ENCODE measurements at regions not wholly inside any gene's neighbourhood (a gene's known extent, or its start where the extent isn't known, plus 50 kb on each side); places are given as distances from the start of the nearest gene placed in this dataset.

- Histone ChIP-seq H3K36me3 (ENCODE audit: insufficient read depth, low read length, poor library complexity, severe bottlenecking) (no peaks in the 10 kb centered on the region), H3K4me3 (ENCODE audit: low read depth, low read length, poor library complexity, severe bottlenecking) (no peak overlapping the region), H3K27me3 (replicated peaks; ENCODE audit: insufficient read depth, low read depth, low read length, poor library complexity) (peaks cover 68% of the 10 kb centered on the region), H3K27ac (ENCODE audit: low read depth, low read length, poor library complexity, severe bottlenecking) (no peak overlapping the region), H3K4me1 (ENCODE audit: insufficient read depth, low read length, poor library complexity, severe bottlenecking) (no peaks in the 10 kb centered on the region), H3K9me3 (ENCODE audit: low read depth, low read length, poor library complexity, severe bottlenecking) (peaks cover 4% of the 10 kb centered on the region)
- TF ChIP-seq EZH2 (IDR thresholded peaks at IDR 0.05; ENCODE audit: borderline replicate concordance, low read depth, low read length, poor library complexity, severe bottlenecking) (no peak), CTCF (conservative IDR thresholded peaks at IDR 0.05; ENCODE audit: low read depth, low read length) (no peak)
- no TSS peak for BruUV-seq (replicated peaks)
- intact Hi-C loops (cut with micrococcal nuclease; ENCODE audit: unreplicated experiment), result loop anchor here (10.0 kb wide), 1 partner anchor 253 kb away; no protein-coding TSS in a partner anchor
- ChIA-PET CTCF (no interaction called here), POLR2A (ENCODE audit: low non-redundant PET) (no interaction called here)
- peak; percentile 7 for DNase-seq (ENCODE audit: low spot score)
These were observed 154.0 kb upstream of the C1orf87 start for GRCh38 chr1:60227601-60228000.

- intact Hi-C loops (cut with micrococcal nuclease; ENCODE audit: unreplicated experiment), result loop anchor here (10.0 kb wide), 1 partner anchor 251 kb away; no protein-coding TSS in a partner anchor
- peaks cover 63% of the 10 kb centered on the region for H3K27me3 ChIP-seq (replicated peaks; ENCODE audit: insufficient read depth, low read depth, low read length, poor library complexity)
- no TSS peak for BruUV-seq (replicated peaks)
- H3K9me3 ChIP-seq (ENCODE audit: low read depth, low read length, poor library complexity, severe bottlenecking), result peaks cover 4% of the 10 kb centered on the region
- CTCF ChIA-PET, result no interaction called here
- TF ChIP-seq CTCF (conservative IDR thresholded peaks at IDR 0.05; ENCODE audit: low read depth, low read length) (no peak), EZH2 (IDR thresholded peaks at IDR 0.05; ENCODE audit: borderline replicate concordance, low read depth, low read length, poor library complexity, severe bottlenecking) (no peak)
- no peak overlapping the region for H3K27ac ChIP-seq (ENCODE audit: low read depth, low read length, poor library complexity, severe bottlenecking)
- no peaks in the 10 kb centered on the region for H3K36me3 ChIP-seq (ENCODE audit: insufficient read depth, low read length, poor library complexity, severe bottlenecking)
- H3K4me1 ChIP-seq (ENCODE audit: insufficient read depth, low read length, poor library complexity, severe bottlenecking), result no peaks in the 10 kb centered on the region
- POLR2A ChIA-PET (ENCODE audit: low non-redundant PET), result no interaction called here
- H3K4me3 ChIP-seq (ENCODE audit: low read depth, low read length, poor library complexity, severe bottlenecking), result no peak overlapping the region
- no peak for DNase-seq (ENCODE audit: low spot score)
These were observed 151.9 kb upstream of the C1orf87 start for GRCh38 chr1:60225486-60225885.

- DNase-seq (ENCODE audit: low spot score), result no peak
- Histone ChIP-seq H3K9me3 (ENCODE audit: low read depth, low read length, poor library complexity, severe bottlenecking) (peaks cover 4% of the 10 kb centered on the region), H3K4me1 (ENCODE audit: insufficient read depth, low read length, poor library complexity, severe bottlenecking) (no peaks in the 10 kb centered on the region), H3K27me3 (replicated peaks; ENCODE audit: insufficient read depth, low read depth, low read length, poor library complexity) (peaks cover 61% of the 10 kb centered on the region), H3K36me3 (ENCODE audit: insufficient read depth, low read length, poor library complexity, severe bottlenecking) (no peaks in the 10 kb centered on the region), H3K27ac (ENCODE audit: low read depth, low read length, poor library complexity, severe bottlenecking) (no peak overlapping the region), H3K4me3 (ENCODE audit: low read depth, low read length, poor library complexity, severe bottlenecking) (no peak overlapping the region)
- ChIA-PET CTCF (no interaction called here), POLR2A (ENCODE audit: low non-redundant PET) (no interaction called here)
- intact Hi-C loops (cut with micrococcal nuclease; ENCODE audit: unreplicated experiment), result loop anchor here (10.0 kb wide), 1 partner anchor 250 kb away; no protein-coding TSS in a partner anchor
- no TSS peak for BruUV-seq (replicated peaks)
- TF ChIP-seq CTCF (conservative IDR thresholded peaks at IDR 0.05; ENCODE audit: low read depth, low read length), result no peak
These were observed 151.0 kb upstream of the C1orf87 start for GRCh38 chr1:60224523-60224922.

All from A673 (cell line).